ENCODE measurements at regions not wholly inside any gene's neighbourhood (a gene's known extent, or its start where the extent isn't known, plus 50 kb on each side); places are given as distances from the start of the nearest gene placed in this dataset.

GRCh38 chr2:71938659-71939587 lies 208.7 kb downstream of the CYP26B1 start:
- no peak for ATAC-seq
- FAIRE-seq = no peak
- Histone ChIP-seq H3K27ac (no peak overlapping the region), H3K4me1 (no peaks in the 10 kb centered on the region), H3K27me3 (no peaks in the 10 kb centered on the region), H3K4me3 (no peak overlapping the region), H3K36me3 (no peaks in the 10 kb centered on the region), H3K9me3 (no peaks in the 10 kb centered on the region)
- 76 to 81% methylated on average over 13 of the region's 13 CpGs for WGBS, 2 donors
- TF ChIP-seq CTCF (IDR thresholded peaks at IDR 0.05) = no peak
- DNase-seq = no peak
- intact Hi-C loops (cut with DNase I) = no loop called here

DNA sequence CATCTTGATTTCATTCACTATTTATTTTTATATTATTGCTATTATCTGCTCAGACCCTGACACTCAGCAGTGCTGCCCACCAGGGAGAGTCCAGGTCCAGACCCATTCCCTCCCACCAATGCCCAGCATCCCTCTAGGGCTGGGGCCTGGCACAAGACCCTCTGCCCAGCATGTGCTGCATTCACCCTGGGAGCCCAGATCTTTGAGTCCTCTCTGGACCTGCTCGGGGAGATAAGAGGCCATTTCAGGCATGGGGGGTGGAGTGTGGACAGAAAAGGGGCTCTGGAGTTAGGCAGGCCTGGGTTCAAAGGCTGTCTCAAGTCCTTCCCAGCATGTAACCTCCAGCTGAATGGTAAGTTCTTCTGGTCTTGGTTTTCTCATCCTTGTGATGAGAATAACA lies 209.6 kb downstream of the CYP26B1 start:
- intact Hi-C loops (cut with DNase I) = no loop called here
- 70 to 73% methylated on average over 1 of the region's 1 CpG for WGBS, 2 donors

GRCh38 chr2:71937396-71937795 lies 210.3 kb downstream of the CYP26B1 start:
- DNase-seq = no peak
- FAIRE-seq = no peak
- 90 to 91% methylated on average over 1 of the region's 1 CpG for WGBS, 2 donors

More for the DNA sequence above, 209.6 kb downstream of the CYP26B1 start:
- H3K27ac ChIP-seq = no peak overlapping the region
- no peak overlapping the region for H3K4me3 ChIP-seq
- ATAC-seq (no peak), FAIRE-seq (no peak), DNase-seq (no peak)
- no peaks in the 10 kb centered on the region for H3K36me3 ChIP-seq
- no peaks in the 10 kb centered on the region for H3K9me3 ChIP-seq
- TF ChIP-seq CTCF (IDR thresholded peaks at IDR 0.05) = no peak
- H3K4me1 ChIP-seq = no peaks in the 10 kb centered on the region
- no peaks in the 10 kb centered on the region for H3K27me3 ChIP-seq

GRCh38 chr2:71936076-71937030 lies 211.3 kb downstream of the CYP26B1 start:
- no peak overlapping the region for H3K4me3 ChIP-seq
- TF ChIP-seq CTCF (IDR thresholded peaks at IDR 0.05) = no peak
- no peaks in the 10 kb centered on the region for H3K9me3 ChIP-seq
- ATAC-seq (no peak), DNase-seq (no peak), FAIRE-seq (no peak)
- no peaks in the 10 kb centered on the region for H3K4me1 ChIP-seq
- intact Hi-C loops (cut with DNase I) = no loop called here
- H3K27ac ChIP-seq = no peak overlapping the region
- no peaks in the 10 kb centered on the region for H3K36me3 ChIP-seq
- H3K27me3 ChIP-seq = no peaks in the 10 kb centered on the region
- WGBS, 2 donors = 75 to 82% methylated on average over 5 of the region's 5 CpGs

More at GRCh38 chr2:71937396-71937795, 210.3 kb downstream of the CYP26B1 start:
- no peak for ATAC-seq
- TF ChIP-seq CTCF (IDR thresholded peaks at IDR 0.05) = no peak
- H3K36me3 ChIP-seq = no peaks in the 10 kb centered on the region
- H3K4me3 ChIP-seq = no peak overlapping the region
- H3K27me3 ChIP-seq = no peaks in the 10 kb centered on the region
- no peaks in the 10 kb centered on the region for H3K4me1 ChIP-seq
- no peak overlapping the region for H3K27ac ChIP-seq
- intact Hi-C loops (cut with DNase I) = no loop called here
- no peaks in the 10 kb centered on the region for H3K9me3 ChIP-seq
